LHCN-M2 (cell line): ENCODE measurements at regions not wholly inside any gene's neighbourhood (a gene's known extent, or its start where the extent isn't known, plus 50 kb on each side); places are given as distances from the start of the nearest gene placed in this dataset.
"Not testable (repeated sequence)": the region's sequence is repeated elsewhere in the genome, so short reads cannot be mapped to it uniquely, and the experiment has no call there.

ENCODE experiments used
- DNase-seq: peaks from one replicate; pipeline ENCODE4 v3.0.0-alpha.2; 2012; ENCODE audit warnings: low read depth

DNA sequence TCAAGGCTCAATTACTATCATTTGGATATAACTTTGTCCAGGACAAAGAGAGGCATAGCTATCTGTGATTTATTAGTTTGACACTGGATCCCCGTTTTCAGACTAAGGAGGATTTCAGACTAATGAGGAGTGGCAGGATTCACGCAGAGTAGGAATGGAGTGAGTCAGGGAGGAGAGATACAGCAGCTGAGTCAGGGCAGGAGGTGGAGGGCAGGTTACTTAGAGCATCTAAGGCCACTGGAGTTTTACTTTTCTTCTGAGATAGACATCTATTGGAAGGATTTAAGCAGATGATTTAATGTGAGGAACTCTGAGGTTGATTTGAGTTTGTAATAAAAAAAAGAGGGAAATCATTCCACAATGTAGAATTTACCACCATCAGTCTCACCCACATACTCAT lies 110.6 kb downstream of the RPIA start:
- not testable (repeated sequence) for DNase-seq

GRCh38 chr2:88807237-88807962 lies 115.9 kb downstream of the RPIA start:
- DNase-seq: no peak

- no peak for DNase-seq
Measured at GRCh38 chr2:88808083-88808482, 116.6 kb downstream of the RPIA start.

- no peak for DNase-seq
Measured at GRCh38 chr2:88808652-88809051, 117.2 kb downstream of the RPIA start.

GRCh38 chr2:88809216-88809615 lies 117.7 kb downstream of the RPIA start:
- DNase-seq: no peak

DNA sequence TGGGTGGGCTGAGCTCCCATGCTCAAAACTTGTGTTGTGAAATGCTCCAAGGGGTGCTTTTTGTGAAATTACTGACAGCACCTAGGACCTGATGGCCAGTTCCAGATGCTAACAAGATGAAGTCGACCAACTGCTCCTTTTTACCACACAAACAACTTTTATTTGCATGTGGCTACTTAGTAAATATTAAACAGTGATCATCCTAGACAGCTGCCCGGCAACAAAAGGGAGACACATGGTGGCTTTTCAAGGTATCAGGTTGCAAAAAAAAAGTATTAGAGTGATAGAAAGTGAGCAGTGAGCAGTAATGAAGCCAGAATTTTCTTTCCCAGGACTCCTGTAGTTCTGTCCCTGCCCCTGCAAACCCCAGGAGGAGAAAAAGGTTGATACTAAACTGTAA lies 118.5 kb downstream of the RPIA start:
- no peak for DNase-seq

DNA sequence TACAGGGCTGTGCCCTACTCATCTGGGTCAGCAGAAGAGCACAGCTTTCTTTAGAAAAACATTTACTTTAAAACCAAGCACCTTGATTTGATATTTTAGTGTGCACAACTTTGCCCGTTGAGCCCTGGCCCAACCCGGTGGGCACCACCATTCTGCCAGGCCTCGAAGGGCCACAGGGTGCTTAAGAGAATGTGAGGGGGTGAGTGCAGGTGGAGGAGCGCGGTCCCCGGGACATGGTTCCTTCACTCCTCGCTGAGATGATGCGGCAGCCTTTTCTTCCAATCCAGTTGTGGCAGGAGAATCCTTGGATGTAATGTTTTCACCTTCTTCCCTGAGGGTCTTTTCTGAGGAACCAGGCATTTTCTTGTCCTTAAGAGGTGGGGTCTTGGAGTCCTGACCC lies 119.0 kb downstream of the RPIA start:
- no peak for DNase-seq

- DNase-seq: no peak
Measured at GRCh38 chr2:88811233-88811632, 119.8 kb downstream of the RPIA start.

DNA sequence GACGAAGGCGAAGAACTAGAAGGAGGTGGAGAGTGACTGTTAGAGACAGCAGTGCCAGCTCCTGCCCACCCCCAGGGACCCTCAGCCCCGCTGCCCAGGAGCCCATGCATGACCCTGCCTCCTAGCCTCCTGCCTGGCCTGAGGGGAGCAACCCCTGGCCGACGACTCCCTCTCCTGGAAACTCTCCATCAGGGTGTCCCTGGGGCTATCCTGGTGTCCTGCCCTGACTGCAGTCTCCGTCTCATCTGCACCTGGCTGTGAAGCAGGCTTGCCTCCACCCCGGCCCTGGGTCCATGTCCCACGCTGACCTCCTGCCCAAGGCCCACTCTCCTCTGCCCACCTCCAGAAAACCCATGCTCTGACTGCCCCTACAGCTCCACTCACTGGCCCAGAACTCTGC lies 120.2 kb downstream of the RPIA start:
- no peak for DNase-seq

GRCh38 chr2:88813612-88814011 lies 122.1 kb downstream of the RPIA start:
- no peak for DNase-seq

DNA sequence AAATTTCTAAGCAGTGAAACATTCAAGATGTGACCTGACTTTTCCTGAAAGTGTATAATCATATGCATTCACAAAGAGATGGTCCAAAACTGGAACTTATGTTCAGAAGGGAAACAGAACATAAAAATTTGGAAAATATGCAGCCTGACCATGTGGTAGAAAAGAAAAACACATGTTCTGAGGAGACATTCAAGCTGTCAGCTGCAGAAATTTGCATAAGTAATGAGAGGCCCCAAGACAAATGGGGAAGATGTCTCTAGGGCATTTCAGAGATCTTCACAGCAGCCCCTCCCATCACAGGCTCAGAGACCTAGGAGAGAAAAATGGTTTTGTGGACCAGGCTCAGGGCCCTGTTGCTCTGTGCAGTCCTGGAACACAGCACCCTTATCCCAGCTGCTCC lies 123.8 kb downstream of the RPIA start:
- no peak for DNase-seq

DNA sequence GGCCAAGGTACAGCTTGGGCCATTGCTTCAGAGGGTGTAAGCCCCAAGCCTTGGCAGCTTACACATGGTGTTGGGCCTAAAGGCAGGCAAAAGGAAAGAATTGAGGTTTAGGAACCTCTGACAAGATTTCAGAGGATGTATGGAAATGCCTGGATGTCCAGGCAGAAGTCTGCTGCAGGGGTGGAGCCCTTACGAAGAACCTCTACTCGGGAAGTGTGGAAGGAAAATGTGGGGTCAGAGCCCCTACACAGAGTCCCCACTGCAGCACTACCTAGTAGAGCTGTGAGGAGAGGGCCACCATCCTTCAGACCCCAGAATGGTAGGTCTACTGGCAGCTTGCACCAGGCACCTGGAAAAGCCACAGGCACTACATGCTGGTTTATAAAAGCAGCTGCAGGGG lies 124.2 kb downstream of the RPIA start:
- no peak for DNase-seq

DNA sequence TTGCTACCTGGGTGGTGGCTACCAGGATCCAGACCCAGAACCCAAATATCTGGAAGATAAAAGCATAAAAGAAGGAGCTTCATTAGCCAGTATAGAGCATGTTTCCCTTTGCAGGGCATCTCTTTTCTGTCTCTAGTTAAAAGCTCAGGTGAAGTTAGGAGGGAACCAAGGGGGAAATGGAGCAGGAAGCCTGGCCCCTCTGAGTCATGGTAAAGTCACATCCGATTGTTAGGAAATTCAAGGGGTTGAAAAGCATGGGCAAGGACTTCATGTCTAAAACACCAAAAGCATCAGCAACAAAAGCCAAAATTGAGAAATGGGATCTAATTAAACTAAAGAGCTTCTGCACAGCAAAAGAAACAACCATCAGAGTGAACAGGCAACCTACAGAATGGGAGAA lies 126.9 kb downstream of the RPIA start:
- no peak for DNase-seq

GRCh38 chr2:88824951-88825350 lies 133.5 kb downstream of the RPIA start:
- no peak for DNase-seq

GRCh38 chr2:88826399-88826798 lies 134.9 kb downstream of the RPIA start:
- no peak for DNase-seq

- DNase-seq: no peak
Measured at GRCh38 chr2:88827821-88828220, 136.3 kb downstream of the RPIA start.

DNA sequence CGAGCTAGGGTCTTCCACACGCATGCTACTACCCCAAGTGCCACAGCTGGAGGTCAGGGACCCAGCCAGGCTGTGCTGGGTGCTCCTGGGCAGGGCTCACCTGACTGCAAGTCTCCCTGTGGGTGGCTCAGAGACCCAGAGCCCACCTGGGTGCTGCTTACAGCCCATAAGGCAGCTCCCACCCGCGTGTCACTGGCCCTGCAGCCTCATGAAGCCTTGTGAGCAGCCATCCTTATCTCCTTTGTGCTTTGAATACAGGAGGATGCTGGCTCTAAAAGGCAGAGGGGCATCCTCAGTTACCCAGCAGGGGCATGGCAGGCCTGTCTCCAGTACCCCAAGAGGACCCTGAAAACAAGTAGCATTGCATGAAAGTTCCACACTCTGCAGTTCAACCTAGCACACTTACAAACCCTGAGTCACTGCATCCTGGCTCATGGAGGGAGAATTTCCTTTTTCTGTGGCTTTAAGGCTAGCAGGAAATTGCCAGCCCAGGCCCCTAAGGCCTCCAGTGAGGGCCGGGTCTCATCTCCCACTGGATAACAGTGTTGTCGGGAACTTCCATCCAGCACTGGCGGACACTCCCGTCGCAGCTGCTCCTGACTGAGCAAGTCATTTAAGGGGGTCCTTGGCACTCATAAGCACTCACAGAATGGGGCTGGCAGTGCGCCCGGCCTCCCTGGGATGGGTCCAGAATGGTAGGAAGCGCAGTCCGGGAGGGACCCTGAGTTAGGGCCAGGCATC lies 137.1 kb downstream of the RPIA start:
- DNase-seq: no peak

DNA sequence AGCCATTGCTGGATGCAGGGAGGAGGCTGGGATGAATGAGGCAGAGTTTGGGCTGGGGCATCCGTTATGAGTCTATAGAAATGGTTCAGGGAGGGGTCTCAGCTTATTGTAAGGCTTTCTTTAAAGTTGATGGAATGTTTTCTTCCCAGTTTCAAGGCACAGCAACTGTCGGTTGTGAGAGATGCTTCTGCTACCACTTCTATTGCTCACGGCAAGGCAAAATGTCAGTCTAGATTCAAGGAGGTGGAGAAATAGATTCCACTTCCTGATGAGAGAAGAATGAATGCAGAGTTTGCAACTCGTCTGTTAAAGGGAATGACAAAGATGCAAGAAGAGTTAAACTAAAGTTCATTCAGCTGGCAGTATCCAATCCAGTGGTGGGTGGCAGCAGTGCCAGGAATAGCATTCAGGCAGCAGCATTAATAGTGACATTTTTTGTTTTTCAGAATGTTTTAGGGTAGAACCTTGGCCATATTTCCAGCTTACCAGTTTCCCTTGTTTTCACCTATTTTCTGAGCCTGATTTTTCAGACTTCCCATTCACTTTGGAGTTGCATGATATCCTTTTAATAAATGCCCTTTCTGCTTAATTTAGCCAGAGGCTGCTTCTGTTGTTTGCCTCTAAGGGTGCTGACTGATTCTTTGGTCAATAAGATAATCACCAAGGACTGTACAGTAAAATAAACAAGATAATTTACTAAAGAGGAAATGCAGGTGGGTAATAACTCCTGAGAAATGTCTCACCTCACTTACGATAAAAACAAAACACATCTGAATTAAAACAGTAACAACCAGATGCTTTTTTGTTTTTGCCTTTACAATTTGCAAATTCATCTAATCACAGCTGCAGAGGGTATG lies 138.4 kb downstream of the RPIA start:
- DNase-seq: no peak

DNA sequence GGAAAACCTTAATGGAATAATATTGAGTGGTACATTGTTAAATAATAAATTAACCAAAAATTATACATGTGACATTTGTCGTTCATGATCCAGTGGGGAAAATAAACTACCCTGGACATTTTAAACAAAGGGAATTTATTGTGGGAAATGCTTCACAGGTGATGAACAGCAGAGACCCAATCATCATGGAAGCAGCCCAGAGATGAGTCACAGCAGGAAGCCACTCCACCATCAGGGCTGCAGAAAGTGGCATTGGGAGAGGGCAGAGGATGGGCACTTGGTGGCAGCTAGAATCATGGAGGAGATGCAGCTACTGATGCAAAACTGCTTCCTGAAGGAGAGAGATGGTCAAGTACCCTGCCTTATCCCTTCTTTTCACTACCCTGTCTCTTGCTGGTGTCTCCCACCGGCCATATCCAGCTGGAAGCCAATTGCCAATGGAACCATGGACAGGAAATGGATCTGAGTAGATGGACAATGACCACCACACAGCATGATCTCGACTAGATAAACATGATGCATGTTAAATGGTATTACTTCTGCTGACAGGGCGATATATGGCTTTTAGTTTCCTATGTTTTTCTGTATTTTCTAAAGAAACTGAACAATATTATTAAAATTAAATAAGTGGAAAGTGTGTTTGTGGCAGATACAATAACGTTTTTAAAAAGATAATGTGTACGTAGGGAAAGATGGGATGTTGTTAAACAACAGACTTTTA lies 139.8 kb downstream of the RPIA start:
- no peak for DNase-seq

- peak; percentile 20 for DNase-seq
Measured at GRCh38 chr2:88831792-88832248, 140.3 kb downstream of the RPIA start.

GRCh38 chr2:88832311-88832991 lies 141.0 kb downstream of the RPIA start:
- no peak for DNase-seq
